ENCODE measurements at regions not wholly inside any gene's neighbourhood (a gene's known extent, or its start where the extent isn't known, plus 50 kb on each side); places are given as distances from the start of the nearest gene placed in this dataset.
A peak's percentile ranks its signal among the peaks of the same experiment; 100 is the strongest.

DNA sequence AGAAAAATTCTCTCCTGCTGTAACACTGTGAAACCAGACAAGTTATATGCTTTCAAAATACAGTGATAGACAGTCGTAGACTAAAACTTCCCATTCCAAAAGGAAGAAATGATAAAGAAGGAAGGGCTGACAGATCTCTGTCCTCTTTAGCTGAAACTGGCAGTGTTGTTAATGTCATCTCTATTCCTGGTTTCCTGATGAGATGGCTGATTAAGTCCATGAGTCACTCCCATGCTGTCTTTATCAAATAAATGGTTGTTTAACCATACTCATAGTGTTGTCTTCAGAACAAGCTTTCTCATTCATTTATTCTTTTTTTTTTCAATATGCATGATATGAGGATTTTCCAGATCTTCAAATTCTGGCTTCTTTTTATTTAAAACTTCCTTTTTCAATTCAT, 952.2 kb upstream of the WWC1 start:
- no peak for ATAC-seq
- TF ChIP-seq, protein P1, sequence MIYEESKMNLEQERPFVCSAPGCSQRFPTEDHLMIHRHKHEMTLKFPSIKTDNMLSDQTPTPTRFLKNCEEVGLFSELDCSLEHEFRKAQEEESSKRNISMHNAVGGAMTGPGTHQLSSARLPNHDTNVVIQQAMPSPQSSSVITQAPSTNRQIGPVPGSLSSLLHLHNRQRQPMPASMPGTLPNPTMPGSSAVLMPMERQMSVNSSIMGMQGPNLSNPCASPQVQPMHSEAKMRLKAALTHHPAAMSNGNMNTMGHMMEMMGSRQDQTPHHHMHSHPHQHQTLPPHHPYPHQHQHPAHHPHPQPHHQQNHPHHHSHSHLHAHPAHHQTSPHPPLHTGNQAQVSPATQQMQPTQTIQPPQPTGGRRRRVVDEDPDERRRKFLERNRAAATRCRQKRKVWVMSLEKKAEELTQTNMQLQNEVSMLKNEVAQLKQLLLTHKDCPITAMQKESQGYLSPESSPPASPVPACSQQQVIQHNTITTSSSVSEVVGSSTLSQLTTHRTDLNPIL (CRISPR knock-in tag; IDR thresholded peaks at IDR 0.05; ENCODE audit: low read depth): no peak
- TF ChIP-seq ISL1 (CRISPR knock-in tag; IDR thresholded peaks at IDR 0.05): peak; percentile 68

DNA sequence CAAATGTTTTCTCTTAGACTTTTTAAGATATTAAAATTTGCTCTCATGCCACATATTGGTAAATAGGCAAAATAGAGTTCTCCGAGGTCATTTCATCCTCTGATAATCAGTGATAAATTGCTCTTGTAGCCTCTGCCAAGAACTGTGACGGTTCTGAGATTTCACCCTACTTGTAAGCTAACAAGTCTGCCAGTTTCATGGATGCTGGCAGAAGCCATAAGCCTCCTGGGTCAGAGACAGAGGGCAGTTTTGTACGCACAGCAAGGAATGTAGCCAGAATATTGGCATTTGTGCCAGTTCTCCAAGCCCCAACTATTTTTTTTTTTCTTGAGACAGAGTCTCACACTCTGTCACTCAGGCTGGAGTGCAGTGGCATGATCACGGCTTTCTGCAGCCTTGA, 945.0 kb upstream of the WWC1 start:
- no peak for TF ChIP-seq PPARA (CRISPR knock-in tag; IDR thresholded peaks at IDR 0.05; ENCODE audit: borderline replicate concordance)
- no peak for TF ChIP-seq ZNF565 (CRISPR knock-in tag; conservative IDR thresholded peaks at IDR 0.05; ENCODE audit: low read depth)
- TF ChIP-seq, protein P2, sequence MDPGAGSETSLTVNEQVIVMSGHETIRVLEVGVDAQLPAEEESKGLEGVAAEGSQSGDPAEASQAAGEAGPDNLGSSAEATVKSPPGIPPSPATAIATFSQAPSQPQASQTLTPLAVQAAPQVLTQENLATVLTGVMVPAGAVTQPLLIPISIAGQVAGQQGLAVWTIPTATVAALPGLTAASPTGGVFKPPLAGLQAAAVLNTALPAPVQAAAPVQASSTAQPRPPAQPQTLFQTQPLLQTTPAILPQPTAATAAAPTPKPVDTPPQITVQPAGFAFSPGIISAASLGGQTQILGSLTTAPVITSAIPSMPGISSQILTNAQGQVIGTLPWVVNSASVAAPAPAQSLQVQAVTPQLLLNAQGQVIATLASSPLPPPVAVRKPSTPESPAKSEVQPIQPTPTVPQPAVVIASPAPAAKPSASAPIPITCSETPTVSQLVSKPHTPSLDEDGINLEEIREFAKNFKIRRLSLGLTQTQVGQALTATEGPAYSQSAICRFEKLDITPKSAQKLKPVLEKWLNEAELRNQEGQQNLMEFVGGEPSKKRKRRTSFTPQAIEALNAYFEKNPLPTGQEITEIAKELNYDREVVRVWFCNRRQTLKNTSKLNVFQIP (CRISPR knock-in tag; IDR thresholded peaks at IDR 0.05; ENCODE audit: borderline replicate concordance, low read depth): no peak
- no peak for TF ChIP-seq SNAI2 (CRISPR knock-in tag; IDR thresholded peaks at IDR 0.05)
- no peak for TF ChIP-seq BACH2 (CRISPR knock-in tag; IDR thresholded peaks at IDR 0.05; ENCODE audit: borderline replicate concordance)
- no peak for TF ChIP-seq ZNF70 (CRISPR knock-in tag; IDR thresholded peaks at IDR 0.05)
- no peak for TF ChIP-seq ISL1 (CRISPR knock-in tag; IDR thresholded peaks at IDR 0.05)
- no peak for TF ChIP-seq OSR1 (CRISPR knock-in tag; IDR thresholded peaks at IDR 0.05)
- TF ChIP-seq, protein P3, sequence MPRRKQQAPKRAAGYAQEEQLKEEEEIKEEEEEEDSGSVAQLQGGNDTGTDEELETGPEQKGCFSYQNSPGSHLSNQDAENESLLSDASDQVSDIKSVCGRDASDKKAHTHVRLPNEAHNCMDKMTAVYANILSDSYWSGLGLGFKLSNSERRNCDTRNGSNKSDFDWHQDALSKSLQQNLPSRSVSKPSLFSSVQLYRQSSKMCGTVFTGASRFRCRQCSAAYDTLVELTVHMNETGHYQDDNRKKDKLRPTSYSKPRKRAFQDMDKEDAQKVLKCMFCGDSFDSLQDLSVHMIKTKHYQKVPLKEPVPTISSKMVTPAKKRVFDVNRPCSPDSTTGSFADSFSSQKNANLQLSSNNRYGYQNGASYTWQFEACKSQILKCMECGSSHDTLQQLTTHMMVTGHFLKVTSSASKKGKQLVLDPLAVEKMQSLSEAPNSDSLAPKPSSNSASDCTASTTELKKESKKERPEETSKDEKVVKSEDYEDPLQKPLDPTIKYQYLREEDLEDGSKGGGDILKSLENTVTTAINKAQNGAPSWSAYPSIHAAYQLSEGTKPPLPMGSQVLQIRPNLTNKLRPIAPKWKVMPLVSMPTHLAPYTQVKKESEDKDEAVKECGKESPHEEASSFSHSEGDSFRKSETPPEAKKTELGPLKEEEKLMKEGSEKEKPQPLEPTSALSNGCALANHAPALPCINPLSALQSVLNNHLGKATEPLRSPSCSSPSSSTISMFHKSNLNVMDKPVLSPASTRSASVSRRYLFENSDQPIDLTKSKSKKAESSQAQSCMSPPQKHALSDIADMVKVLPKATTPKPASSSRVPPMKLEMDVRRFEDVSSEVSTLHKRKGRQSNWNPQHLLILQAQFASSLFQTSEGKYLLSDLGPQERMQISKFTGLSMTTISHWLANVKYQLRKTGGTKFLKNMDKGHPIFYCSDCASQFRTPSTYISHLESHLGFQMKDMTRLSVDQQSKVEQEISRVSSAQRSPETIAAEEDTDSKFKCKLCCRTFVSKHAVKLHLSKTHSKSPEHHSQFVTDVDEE (CRISPR knock-in tag; IDR thresholded peaks at IDR 0.05): no peak
- no peak for ATAC-seq

DNA sequence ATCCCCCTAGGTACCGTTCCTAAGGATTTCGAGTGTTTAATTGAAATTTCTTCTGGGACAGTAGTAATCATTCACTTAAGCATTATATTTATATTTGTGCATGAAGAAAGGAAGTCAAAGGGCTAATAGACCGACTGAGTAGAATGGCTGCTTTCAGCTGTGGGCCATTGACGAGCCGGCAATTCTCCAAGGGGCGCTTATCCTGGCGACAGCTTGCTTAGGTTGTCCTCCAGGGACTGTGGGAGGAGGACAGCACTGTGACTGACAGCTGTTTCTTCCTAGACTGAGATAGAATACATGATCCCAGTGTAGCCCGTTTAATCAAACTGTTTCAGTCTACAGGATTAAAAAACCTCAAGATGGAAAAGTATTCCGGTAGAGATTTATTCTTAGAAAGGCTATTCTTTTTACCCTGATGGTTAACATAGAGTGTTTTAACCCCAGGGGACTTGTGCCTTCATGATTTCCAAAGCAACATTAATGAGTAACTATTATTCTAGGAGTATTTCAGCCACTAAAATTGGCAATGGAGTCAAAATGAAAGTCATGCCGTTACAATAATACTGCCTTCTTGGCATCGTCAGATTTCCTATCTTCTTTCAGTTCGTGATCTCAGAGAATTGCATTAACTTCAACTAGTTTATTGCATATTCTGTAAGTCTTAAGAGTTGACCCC, 943.1 kb upstream of the WWC1 start:
- no peak for ATAC-seq

More for the DNA sequence above, 943.1 kb upstream of the WWC1 start:
- no peak for TF ChIP-seq ZNF70 (CRISPR knock-in tag; IDR thresholded peaks at IDR 0.05)
- no peak for TF ChIP-seq ZNF565 (CRISPR knock-in tag; conservative IDR thresholded peaks at IDR 0.05; ENCODE audit: low read depth)
- no peak for TF ChIP-seq ARNTL (CRISPR knock-in tag; IDR thresholded peaks at IDR 0.05; ENCODE audit: borderline replicate concordance, low read depth)
- TF ChIP-seq CSDC2 (CRISPR knock-in tag; IDR thresholded peaks at IDR 0.05): no peak
- no peak for TF ChIP-seq PPARA (CRISPR knock-in tag; IDR thresholded peaks at IDR 0.05; ENCODE audit: borderline replicate concordance)
- TF ChIP-seq, protein P4, sequence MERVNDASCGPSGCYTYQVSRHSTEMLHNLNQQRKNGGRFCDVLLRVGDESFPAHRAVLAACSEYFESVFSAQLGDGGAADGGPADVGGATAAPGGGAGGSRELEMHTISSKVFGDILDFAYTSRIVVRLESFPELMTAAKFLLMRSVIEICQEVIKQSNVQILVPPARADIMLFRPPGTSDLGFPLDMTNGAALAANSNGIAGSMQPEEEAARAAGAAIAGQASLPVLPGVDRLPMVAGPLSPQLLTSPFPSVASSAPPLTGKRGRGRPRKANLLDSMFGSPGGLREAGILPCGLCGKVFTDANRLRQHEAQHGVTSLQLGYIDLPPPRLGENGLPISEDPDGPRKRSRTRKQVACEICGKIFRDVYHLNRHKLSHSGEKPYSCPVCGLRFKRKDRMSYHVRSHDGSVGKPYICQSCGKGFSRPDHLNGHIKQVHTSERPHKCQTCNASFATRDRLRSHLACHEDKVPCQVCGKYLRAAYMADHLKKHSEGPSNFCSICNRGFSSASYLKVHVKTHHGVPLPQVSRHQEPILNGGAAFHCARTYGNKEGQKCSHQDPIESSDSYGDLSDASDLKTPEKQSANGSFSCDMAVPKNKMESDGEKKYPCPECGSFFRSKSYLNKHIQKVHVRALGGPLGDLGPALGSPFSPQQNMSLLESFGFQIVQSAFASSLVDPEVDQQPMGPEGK (CRISPR knock-in tag; IDR thresholded peaks at IDR 0.05; ENCODE audit: borderline replicate concordance): no peak
- TF ChIP-seq BACH2 (CRISPR knock-in tag; IDR thresholded peaks at IDR 0.05; ENCODE audit: borderline replicate concordance): no peak
- no peak for TF ChIP-seq ZFP30 (CRISPR knock-in tag; IDR thresholded peaks at IDR 0.05)
- TF ChIP-seq, protein P1 (CRISPR knock-in tag; IDR thresholded peaks at IDR 0.05; ENCODE audit: low read depth): no peak
- TF ChIP-seq OSR1 (CRISPR knock-in tag; IDR thresholded peaks at IDR 0.05): no peak
- no peak for TF ChIP-seq TCF4 (CRISPR knock-in tag; IDR thresholded peaks at IDR 0.05; ENCODE audit: borderline replicate concordance)
- TF ChIP-seq ZC3H10 (CRISPR knock-in tag; IDR thresholded peaks at IDR 0.05): no peak
- no peak for TF ChIP-seq ISL1 (CRISPR knock-in tag; IDR thresholded peaks at IDR 0.05)
- TF ChIP-seq, protein P2 (CRISPR knock-in tag; IDR thresholded peaks at IDR 0.05; ENCODE audit: borderline replicate concordance, low read depth): no peak
- TF ChIP-seq TOX (CRISPR knock-in tag; IDR thresholded peaks at IDR 0.05; ENCODE audit: borderline replicate concordance): no peak
- TF ChIP-seq RARB (CRISPR knock-in tag; IDR thresholded peaks at IDR 0.05): no peak
- TF ChIP-seq ZNF8 (CRISPR knock-in tag; IDR thresholded peaks at IDR 0.05): no peak
- TF ChIP-seq GLIS3 (CRISPR knock-in tag; IDR thresholded peaks at IDR 0.05): no peak
- no peak for TF ChIP-seq SNAI2 (CRISPR knock-in tag; IDR thresholded peaks at IDR 0.05)
- no peak for TF ChIP-seq ESRRG (CRISPR knock-in tag; IDR thresholded peaks at IDR 0.05)

All from SK-N-SH treated with all-trans-retinoic acid at 6 μM for 48 hours (cell line).